Activated naive CD8-positive, alpha-beta T cell (primary cell): ENCODE measurements at regions not wholly inside any gene's neighbourhood (a gene's known extent, or its start where the extent isn't known, plus 50 kb on each side); places are given as distances from the start of the nearest gene placed in this dataset.

ENCODE experiments used
- H3K27ac Mint-ChIP-seq: one replicate; pipeline ENCODE4 v1.8.0; 2021; ENCODE audit warnings: mixed read lengths
- H3K27me3 Mint-ChIP-seq: one replicate; pipeline ENCODE4 v1.8.0; 2021; ENCODE audit warnings: mixed read lengths
- H3K36me3 Mint-ChIP-seq: one replicate; pipeline ENCODE4 v1.8.0; 2021; ENCODE audit warnings: mixed read lengths
- H3K4me1 Mint-ChIP-seq: one replicate; pipeline ENCODE4 v1.8.0; 2021; ENCODE audit warnings: low read depth, mixed read lengths
- H3K4me3 Mint-ChIP-seq: one replicate; pipeline ENCODE4 v1.8.0; 2021; ENCODE audit warnings: mild to moderate bottlenecking, mixed read lengths
- H3K9me3 Mint-ChIP-seq: one replicate; pipeline ENCODE4 v1.8.0; 2021; ENCODE audit warnings: low read depth, mixed read lengths

DNA sequence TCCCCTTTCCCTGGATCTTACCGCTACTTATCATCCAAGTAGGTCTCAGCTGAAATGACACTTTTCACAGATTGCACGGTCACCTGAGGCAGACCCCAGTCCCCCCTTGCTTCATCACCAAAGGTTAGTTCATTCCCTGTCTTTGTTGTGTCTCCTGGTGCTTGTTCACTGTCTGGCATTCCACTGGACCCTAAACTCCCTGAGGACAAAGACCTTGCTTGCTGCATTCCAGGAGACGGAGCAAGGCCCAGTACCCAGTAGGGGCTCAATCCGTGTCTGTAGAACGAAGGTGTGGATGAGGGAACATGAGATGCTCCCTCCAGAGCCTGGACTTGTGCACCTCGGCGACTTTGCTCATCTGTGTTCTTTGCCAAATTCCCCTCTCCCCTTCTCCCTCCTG is 160.0 kb downstream of the RAB11FIP2 start:
- H3K27me3 Mint-ChIP-seq, result peaks cover 7% of the 10 kb centered on the region
- no peak overlapping the region for H3K27ac Mint-ChIP-seq
- no peaks in the 10 kb centered on the region for H3K4me1 Mint-ChIP-seq
- no peaks in the 10 kb centered on the region for H3K36me3 Mint-ChIP-seq
- no peaks in the 10 kb centered on the region for H3K9me3 Mint-ChIP-seq
- no peak overlapping the region for H3K4me3 Mint-ChIP-seq

DNA sequence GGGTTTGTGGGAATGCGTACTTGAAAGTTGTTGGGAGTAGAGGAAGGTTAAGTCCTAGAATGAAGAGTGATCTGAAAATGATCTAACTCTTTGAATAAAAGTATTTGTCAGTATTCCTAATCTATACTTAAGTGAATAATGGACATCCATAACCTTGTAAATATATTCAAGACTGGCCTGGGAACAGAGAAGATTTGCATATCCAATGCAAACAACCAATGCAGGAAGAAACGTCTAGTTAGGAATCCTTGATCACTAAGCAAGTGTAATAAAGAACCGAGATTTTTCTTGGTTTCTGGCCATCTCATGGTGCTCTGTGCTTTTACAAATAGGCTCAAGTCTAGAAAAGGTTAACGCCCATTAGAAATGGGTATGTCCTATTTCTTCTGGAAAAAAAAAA is 157.1 kb downstream of the RAB11FIP2 start:
- no peaks in the 10 kb centered on the region for H3K36me3 Mint-ChIP-seq
- H3K27me3 Mint-ChIP-seq, result peaks cover 6% of the 10 kb centered on the region
- H3K27ac Mint-ChIP-seq, result no peak overlapping the region
- no peaks in the 10 kb centered on the region for H3K4me1 Mint-ChIP-seq
- H3K9me3 Mint-ChIP-seq, result no peaks in the 10 kb centered on the region
- no peak overlapping the region for H3K4me3 Mint-ChIP-seq

DNA sequence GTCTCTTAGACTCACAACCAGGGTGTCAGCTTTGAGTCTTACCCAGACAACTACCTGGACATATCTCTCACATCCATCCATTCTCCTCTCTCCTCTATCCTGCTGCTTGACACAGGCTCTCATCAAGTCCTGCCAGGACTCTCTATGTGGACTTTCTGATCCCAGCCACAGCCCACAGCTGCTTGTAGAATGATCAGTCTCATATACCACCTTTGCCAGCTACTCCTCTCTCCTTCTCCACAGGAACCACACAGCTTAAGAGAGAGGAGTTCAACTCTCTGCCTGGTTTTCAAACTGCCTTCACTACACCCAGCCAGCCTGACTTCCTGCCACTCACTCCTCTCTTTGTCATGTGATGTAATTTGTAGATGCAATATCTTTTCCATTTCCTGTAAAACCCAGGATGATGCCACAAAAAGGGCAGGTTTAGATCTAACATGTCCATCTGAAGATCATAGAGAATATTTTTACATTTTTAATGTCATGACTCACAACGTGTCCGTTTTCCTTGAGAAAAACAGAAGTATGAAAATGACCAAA is 154.0 kb downstream of the RAB11FIP2 start:
- no peaks in the 10 kb centered on the region for H3K36me3 Mint-ChIP-seq
- H3K27me3 Mint-ChIP-seq, result peaks cover 7% of the 10 kb centered on the region
- no peaks in the 10 kb centered on the region for H3K4me1 Mint-ChIP-seq
- no peak overlapping the region for H3K27ac Mint-ChIP-seq
- H3K9me3 Mint-ChIP-seq, result no peaks in the 10 kb centered on the region
- no peak overlapping the region for H3K4me3 Mint-ChIP-seq

DNA sequence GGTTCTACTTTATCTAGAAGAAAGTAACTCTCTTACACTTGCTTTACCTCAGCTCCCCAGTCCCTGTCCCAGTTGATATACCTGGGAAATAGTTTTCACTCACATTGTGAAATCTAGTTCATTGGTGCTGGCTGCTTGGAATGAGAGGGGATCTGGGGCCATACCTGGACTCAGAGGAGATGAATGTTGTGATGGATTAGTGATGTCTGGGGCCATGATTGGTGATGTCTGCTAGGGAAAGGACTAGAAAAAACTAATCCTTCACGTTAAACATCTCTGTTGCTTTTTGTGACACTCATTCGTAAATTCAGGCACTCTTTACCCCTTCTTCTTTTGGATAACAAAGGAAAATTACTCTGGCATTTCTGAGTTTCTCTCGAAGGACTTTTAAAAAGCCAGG is 152.4 kb downstream of the RAB11FIP2 start:
- Mint-ChIP-seq H3K27ac (no peak overlapping the region), H3K36me3 (no peaks in the 10 kb centered on the region), H3K27me3 (peaks cover 5% of the 10 kb centered on the region), H3K9me3 (no peaks in the 10 kb centered on the region), H3K4me1 (no peaks in the 10 kb centered on the region), H3K4me3 (no peak overlapping the region)

DNA sequence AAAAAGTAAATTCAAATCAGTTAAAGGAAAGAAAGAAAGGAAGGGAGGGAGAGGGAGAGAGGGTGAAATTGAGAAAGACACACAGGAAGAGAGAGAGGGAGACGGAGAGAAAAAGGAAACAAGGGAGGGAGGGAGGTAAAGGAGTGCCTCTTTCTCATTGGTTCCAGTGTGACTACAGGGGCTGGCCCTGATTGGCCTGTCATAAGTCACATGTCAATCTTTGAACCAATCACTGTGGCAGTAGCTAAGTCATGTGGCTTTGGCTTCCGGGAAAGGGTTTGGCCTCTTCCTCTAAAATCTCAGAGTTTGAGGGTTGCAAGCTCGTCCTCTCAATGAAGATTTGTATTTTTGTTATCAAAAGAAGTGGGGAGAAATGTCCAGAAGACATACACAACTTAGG is 150.2 kb downstream of the RAB11FIP2 start:
- H3K36me3 Mint-ChIP-seq, result no peaks in the 10 kb centered on the region
- H3K27me3 Mint-ChIP-seq, result peaks cover 3% of the 10 kb centered on the region
- no peaks in the 10 kb centered on the region for H3K9me3 Mint-ChIP-seq
- H3K4me1 Mint-ChIP-seq, result no peaks in the 10 kb centered on the region
- no peak overlapping the region for H3K4me3 Mint-ChIP-seq
- no peak overlapping the region for H3K27ac Mint-ChIP-seq

DNA sequence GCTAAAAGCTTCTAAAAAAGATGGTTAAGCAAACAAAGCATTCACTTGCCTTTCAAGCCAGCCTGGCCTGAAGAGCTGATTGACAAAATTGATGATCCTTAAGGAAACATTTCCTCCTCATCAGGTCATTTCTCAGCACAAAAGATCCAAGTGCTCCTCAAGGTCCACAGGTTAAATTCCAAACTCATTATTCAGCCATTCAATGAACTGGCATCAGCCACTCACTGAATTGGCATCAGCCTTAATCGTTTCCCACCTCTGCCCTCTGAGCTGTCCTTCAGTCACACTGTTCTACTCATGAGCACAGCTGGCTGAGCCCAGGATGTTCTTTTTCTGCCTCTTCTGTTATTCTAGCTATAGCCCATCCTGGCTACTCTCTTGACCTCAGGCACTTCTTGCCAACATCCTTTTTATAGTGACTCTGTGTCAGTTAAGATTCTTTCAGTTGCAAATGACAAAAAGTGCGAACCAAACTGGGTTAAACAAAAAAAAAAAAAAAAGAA is 147.5 kb downstream of the RAB11FIP2 start:
- Mint-ChIP-seq H3K27ac (no peak overlapping the region), H3K36me3 (no peaks in the 10 kb centered on the region), H3K4me1 (no peaks in the 10 kb centered on the region)

DNA sequence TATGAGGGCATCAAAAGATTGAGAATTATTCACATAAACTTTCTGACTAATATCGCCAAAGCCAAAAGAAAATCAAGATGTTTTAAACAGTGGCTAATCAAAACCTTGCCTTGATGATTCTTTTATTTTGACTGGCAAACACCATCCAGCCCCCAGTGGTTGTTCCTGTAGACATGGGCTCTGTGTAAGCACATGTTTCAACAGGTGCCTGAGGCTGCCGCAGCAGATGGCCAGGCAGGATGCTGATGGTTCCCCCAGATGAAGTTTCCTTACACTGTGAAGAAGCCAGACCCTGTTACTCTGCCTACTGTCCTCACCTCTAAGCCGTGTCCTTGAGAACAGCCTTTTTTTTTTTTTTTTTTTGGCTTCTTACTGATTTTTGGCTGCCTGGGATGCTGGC is 146.5 kb downstream of the RAB11FIP2 start:
- H3K9me3 Mint-ChIP-seq, result no peaks in the 10 kb centered on the region
- H3K4me3 Mint-ChIP-seq, result no peak overlapping the region
- H3K4me1 Mint-ChIP-seq, result no peaks in the 10 kb centered on the region
- H3K27me3 Mint-ChIP-seq, result peaks cover 12% of the 10 kb centered on the region
- H3K27ac Mint-ChIP-seq, result no peak overlapping the region
- no peaks in the 10 kb centered on the region for H3K36me3 Mint-ChIP-seq

More for the DNA sequence above, 147.5 kb downstream of the RAB11FIP2 start:
- no peaks in the 10 kb centered on the region for H3K9me3 Mint-ChIP-seq
- H3K27me3 Mint-ChIP-seq, result peaks cover 6% of the 10 kb centered on the region
- no peak overlapping the region for H3K4me3 Mint-ChIP-seq

DNA sequence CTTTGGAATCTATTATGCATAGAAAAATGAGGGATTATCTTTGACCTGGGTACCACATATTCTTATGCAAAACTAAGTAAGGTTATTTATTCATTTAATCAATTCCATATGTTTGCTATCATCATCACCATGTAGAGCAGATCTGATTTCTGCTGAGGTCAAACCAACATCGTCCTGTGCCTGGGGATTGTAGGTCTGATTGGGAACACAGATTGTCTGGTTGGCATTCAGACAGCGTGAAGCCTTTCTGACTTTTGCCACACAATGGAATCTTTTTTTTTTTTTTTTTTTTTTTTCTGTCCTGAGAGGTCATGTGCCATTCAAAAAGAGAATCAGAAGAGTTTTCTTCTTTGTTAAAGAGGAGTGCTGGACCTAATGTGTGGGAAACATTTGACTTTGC is 142.9 kb downstream of the RAB11FIP2 start:
- no peaks in the 10 kb centered on the region for H3K9me3 Mint-ChIP-seq
- H3K4me3 Mint-ChIP-seq, result no peak overlapping the region
- H3K27me3 Mint-ChIP-seq, result peaks cover 12% of the 10 kb centered on the region
- no peaks in the 10 kb centered on the region for H3K36me3 Mint-ChIP-seq
- no peaks in the 10 kb centered on the region for H3K4me1 Mint-ChIP-seq
- H3K27ac Mint-ChIP-seq, result no peak overlapping the region

DNA sequence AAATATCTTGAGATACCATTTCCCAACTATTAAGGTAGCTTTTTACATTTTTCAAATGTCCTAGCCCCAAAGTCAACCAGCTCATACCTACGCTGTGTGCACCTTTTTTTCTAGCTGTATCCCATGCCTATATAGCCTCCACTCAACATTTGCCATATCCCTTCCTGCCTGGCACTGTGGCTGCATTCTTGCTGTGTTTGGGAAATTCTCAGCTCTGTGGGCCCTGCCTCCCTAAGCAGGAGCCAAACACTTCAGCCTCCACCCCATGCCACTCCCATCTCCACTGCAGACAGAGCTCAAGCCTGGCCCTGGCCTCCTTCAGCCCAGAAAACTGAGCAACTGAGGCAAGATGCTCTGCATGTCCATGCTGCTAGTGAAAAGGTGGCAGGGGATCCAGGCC is 141.3 kb downstream of the RAB11FIP2 start:
- H3K4me3 Mint-ChIP-seq, result no peak overlapping the region
- no peaks in the 10 kb centered on the region for H3K9me3 Mint-ChIP-seq
- H3K4me1 Mint-ChIP-seq, result no peaks in the 10 kb centered on the region
- H3K27ac Mint-ChIP-seq, result no peak overlapping the region
- peaks cover 13% of the 10 kb centered on the region for H3K27me3 Mint-ChIP-seq
- H3K36me3 Mint-ChIP-seq, result no peaks in the 10 kb centered on the region

DNA sequence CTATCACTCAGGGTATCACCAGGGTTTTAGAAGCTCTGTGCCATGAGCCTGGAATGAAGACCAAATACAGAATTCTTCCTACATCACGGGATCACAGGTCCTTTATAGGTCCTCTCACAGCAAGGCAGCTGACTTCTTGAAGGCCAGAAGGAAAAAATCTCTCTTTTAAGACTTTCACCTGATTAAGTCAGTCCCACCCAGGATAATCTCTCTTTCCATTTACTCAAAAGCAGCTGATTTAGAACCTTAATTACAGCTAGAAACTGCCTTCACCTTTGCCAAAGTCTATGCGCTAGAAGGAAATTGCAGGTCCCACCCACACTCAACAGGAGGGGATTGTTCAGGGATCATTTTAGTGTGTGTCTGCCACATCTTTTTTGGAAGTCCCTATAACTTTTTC is 135.1 kb downstream of the RAB11FIP2 start:
- Mint-ChIP-seq H3K9me3 (no peaks in the 10 kb centered on the region), H3K27ac (no peak overlapping the region), H3K36me3 (no peaks in the 10 kb centered on the region), H3K27me3 (peaks cover 19% of the 10 kb centered on the region), H3K4me1 (no peaks in the 10 kb centered on the region), H3K4me3 (no peak overlapping the region)

DNA sequence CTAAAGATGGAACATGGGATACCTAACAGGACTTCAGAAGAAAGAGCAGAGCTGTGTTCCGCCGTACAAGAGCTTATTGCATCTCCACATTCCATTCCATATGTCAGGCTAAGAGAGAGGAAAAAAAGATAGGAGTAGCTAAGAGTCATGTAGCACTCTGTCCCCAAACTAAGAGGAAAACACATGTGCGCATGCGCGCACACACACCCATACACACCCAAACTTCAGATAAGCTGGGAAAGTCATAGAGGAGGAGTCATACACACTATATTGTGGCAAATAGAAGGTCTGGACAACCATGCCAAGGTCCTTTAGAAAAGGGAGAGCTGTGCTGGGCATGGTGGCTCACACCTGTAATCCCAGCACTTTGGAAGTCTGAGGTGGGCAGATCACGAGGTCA is 132.4 kb downstream of the RAB11FIP2 start:
- Mint-ChIP-seq H3K27ac (no peak overlapping the region), H3K9me3 (no peaks in the 10 kb centered on the region), H3K27me3 (peaks cover 19% of the 10 kb centered on the region), H3K4me1 (no peaks in the 10 kb centered on the region), H3K36me3 (no peaks in the 10 kb centered on the region), H3K4me3 (no peak overlapping the region)

DNA sequence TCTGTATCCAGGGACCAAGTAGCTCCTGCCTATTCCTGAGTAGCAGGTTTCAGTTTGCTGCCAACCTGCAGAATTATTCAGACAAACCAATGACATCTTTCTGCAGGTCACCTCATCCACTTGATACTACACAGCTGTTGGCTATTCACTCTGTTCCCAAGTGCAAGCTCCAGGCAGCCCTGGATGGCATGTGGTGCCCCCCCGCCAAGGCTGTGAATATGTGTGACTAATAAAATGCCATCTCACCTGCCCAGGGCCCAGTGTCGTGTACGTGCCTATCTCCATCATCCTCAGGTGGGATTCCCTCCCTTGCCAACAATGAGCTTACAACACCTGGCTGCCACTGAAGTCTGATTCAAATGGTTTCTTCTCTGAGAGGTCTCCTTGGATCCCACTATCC is 125.8 kb downstream of the RAB11FIP2 start:
- H3K27ac Mint-ChIP-seq, result no peak overlapping the region

DNA sequence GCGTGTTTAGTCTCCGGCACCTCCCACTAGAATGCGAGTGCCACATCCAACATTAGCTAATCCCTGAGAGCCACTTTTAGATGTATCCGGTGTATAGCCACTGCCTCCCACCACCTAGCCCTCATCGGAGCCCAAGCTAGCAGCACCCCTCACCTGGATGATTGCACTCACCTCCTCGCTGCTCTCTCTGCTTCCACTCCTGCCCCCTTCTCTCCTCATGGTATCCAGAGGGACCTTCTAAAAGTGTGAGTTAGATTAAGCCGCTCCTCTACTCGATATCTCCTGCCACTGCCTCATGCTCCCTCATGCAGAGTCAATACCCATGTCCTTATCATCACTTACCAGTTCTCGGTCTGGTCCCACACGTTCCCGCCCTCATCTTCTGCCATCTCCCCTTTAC is 125.3 kb downstream of the RAB11FIP2 start:
- H3K27me3 Mint-ChIP-seq, result no peaks in the 10 kb centered on the region
- H3K36me3 Mint-ChIP-seq, result no peaks in the 10 kb centered on the region
- no peaks in the 10 kb centered on the region for H3K9me3 Mint-ChIP-seq
- H3K4me1 Mint-ChIP-seq, result no peaks in the 10 kb centered on the region
- no peak overlapping the region for H3K27ac Mint-ChIP-seq
- no peak overlapping the region for H3K4me3 Mint-ChIP-seq

More for the DNA sequence above, 125.8 kb downstream of the RAB11FIP2 start:
- Mint-ChIP-seq H3K4me1 (no peaks in the 10 kb centered on the region), H3K36me3 (no peaks in the 10 kb centered on the region), H3K27me3 (no peaks in the 10 kb centered on the region), H3K4me3 (no peak overlapping the region), H3K9me3 (no peaks in the 10 kb centered on the region)

DNA sequence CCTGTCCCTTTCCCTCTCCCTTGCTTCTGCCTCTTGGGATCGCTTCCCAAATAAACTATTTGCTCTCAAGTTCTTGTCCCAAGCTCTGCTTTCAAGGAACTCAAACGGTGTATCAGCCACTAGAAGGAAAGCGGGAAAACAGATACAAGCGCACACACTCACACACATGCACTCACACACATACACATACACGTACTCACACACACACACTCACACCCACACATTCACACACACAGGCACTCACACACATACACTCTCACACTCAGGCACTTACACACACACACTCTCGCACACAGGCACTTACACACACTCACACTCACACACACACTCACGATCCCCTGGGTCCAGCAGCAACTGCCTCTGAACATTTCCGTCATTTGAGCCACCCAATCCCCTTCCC is 121.9 kb downstream of the RAB11FIP2 start:
- peaks cover 8% of the 10 kb centered on the region for H3K27me3 Mint-ChIP-seq
- no peaks in the 10 kb centered on the region for H3K9me3 Mint-ChIP-seq
- H3K36me3 Mint-ChIP-seq, result no peaks in the 10 kb centered on the region

DNA sequence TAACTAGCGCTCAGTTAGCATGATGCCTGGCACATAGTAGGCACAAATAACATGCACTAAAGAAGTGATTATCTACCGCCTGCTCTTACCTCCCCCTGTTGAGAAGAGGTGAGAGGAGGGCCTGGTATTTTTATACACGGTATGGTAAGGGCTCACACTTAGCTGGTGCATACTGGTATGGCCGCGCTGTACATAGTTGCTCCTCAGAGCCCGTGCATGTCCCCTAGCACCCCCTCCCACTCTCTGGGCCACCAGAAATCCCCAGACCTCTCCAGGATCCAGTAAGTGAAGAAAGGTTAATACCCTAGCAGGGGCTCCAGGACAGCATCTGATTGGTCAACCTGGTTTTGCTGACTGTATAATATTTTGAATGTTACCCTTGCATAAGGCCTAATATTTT is 121.4 kb downstream of the RAB11FIP2 start:
- no peaks in the 10 kb centered on the region for H3K4me1 Mint-ChIP-seq
- no peaks in the 10 kb centered on the region for H3K9me3 Mint-ChIP-seq
- H3K27me3 Mint-ChIP-seq, result peaks cover 8% of the 10 kb centered on the region
- no peak overlapping the region for H3K27ac Mint-ChIP-seq
- H3K36me3 Mint-ChIP-seq, result no peaks in the 10 kb centered on the region
- no peak overlapping the region for H3K4me3 Mint-ChIP-seq

More for the DNA sequence above, 121.9 kb downstream of the RAB11FIP2 start:
- H3K4me3 Mint-ChIP-seq, result no peak overlapping the region
- H3K4me1 Mint-ChIP-seq, result no peaks in the 10 kb centered on the region
- no peak overlapping the region for H3K27ac Mint-ChIP-seq

DNA sequence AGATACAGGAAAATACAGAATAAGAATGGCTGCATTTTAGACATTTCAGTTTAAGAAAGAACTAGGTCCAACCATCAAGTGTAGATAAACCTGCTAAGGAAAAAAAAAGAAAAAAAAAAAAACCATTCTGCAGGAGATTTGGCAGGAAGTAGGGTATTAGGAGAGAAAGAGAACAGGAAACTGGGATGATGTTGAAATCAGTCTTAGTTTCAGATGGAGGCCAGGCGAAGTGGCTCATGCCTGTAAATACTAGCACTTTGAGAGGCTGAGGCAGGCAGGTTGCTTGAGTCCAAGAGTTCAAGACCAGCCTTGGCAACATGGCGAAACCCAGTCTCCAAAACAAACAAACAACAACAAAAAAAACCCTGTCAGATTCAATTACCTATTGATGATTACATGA is 120.2 kb downstream of the RAB11FIP2 start:
- H3K9me3 Mint-ChIP-seq, result no peaks in the 10 kb centered on the region
- no peaks in the 10 kb centered on the region for H3K36me3 Mint-ChIP-seq
- no peak overlapping the region for H3K4me3 Mint-ChIP-seq
- peaks cover 8% of the 10 kb centered on the region for H3K27me3 Mint-ChIP-seq
- H3K4me1 Mint-ChIP-seq, result no peaks in the 10 kb centered on the region
- H3K27ac Mint-ChIP-seq, result no peak overlapping the region
